HG03565 (cell line): ENCODE measurements at regions not wholly inside any gene's neighbourhood (a gene's known extent, or its start where the extent isn't known, plus 50 kb on each side); places are given as distances from the start of the nearest gene placed in this dataset.
A peak's percentile ranks its signal among the peaks of the same experiment; 100 is the strongest.
"Not testable (repeated sequence)": the region's sequence is repeated elsewhere in the genome, so short reads cannot be mapped to it uniquely, and the experiment has no call there.

Experiments used
- ATAC-seq: cut with Tn5 transposase; IDR thresholded peaks from one replicate; pipeline ENCODE4 v1.9.1; 2021; ENCODE audit warnings: mild to moderate bottlenecking, moderate library complexity; ENCODE audit not compliant: unreplicated experiment

- ATAC-seq, result not testable (repeated sequence)
These were observed 123.9 kb upstream of the GCFC2 start for GRCh38 chr2:75834588-75834987.

GRCh38 chr2:75833386-75833785 is 122.7 kb upstream of the GCFC2 start:
- ATAC-seq, result no peak

GRCh38 chr2:75828826-75829225 is 118.1 kb upstream of the GCFC2 start:
- ATAC-seq, result no peak

- not testable (repeated sequence) for ATAC-seq
These were observed 112.8 kb upstream of the GCFC2 start for GRCh38 chr2:75823515-75823914.

- no peak for ATAC-seq
These were observed 111.6 kb upstream of the GCFC2 start for GRCh38 chr2:75822336-75822735.

GRCh38 chr2:75820693-75821092 is 110.0 kb upstream of the GCFC2 start:
- ATAC-seq, result peak; percentile 54

GRCh38 chr2:75810611-75811330 is 100.1 kb upstream of the GCFC2 start:
- ATAC-seq, result no peak

- ATAC-seq, result no peak
These were observed 98.2 kb upstream of the GCFC2 start for GRCh38 chr2:75808793-75809535.

GRCh38 chr2:75807992-75808391 is 97.3 kb upstream of the GCFC2 start:
- no peak for ATAC-seq

GRCh38 chr2:75801234-75801982 is 90.7 kb upstream of the GCFC2 start:
- ATAC-seq, result peak; percentile 38

- peak; percentile 87 for ATAC-seq
These were observed 89.7 kb upstream of the GCFC2 start for GRCh38 chr2:75800456-75800855.

- ATAC-seq, result peak; percentile 25
These were observed 89.1 kb upstream of the GCFC2 start for GRCh38 chr2:75799859-75800258.

GRCh38 chr2:75798569-75798968 is 87.9 kb upstream of the GCFC2 start:
- ATAC-seq, result no peak

- no peak for ATAC-seq
These were observed 82.3 kb upstream of the GCFC2 start for GRCh38 chr2:75792996-75793395.

GRCh38 chr2:75792146-75792545 is 81.4 kb upstream of the GCFC2 start:
- no peak for ATAC-seq

- ATAC-seq, result peak; percentile 33
These were observed 80.2 kb upstream of the GCFC2 start for GRCh38 chr2:75790814-75791467.

GRCh38 chr2:75790121-75790813 is 79.6 kb upstream of the GCFC2 start:
- ATAC-seq, result no peak

- no peak for ATAC-seq
These were observed 78.2 kb upstream of the GCFC2 start for GRCh38 chr2:75788902-75789301.

GRCh38 chr2:75788154-75788553 is 77.4 kb upstream of the GCFC2 start:
- no peak for ATAC-seq

- ATAC-seq, result no peak
These were observed 76.9 kb upstream of the GCFC2 start for GRCh38 chr2:75787532-75788132.
